HG03159 (cell line): ENCODE measurements at regions not wholly inside any gene's neighbourhood (a gene's known extent, or its start where the extent isn't known, plus 50 kb on each side); places are given as distances from the start of the nearest gene placed in this dataset.

Experiments used
- ATAC-seq: cut with Tn5 transposase; IDR thresholded peaks from one replicate; pipeline ENCODE4 v1.9.1; 2021; ENCODE audit warnings: mild to moderate bottlenecking, moderate library complexity; ENCODE audit not compliant: unreplicated experiment

DNA sequence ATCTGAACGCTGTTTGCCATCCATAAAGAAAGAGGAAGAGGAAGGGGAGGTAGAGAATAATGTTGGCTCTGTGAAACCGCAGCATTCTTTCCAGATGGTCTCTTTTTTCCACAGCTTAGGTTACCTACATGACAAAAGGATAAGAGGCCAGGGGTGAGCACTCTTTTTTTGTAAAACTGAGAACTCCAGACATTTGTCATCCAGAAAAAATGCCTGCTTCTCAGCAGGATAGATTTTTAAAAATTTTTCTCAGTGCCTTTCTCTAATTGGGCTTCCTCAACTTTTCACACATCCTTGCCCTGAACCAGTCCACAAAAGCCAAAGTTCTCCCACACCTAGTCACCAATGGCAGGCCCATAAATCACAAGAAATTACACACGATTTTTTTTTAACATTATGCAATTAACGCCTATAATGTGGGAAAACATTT lies 158.1 kb upstream of the TENM3 start:
- ATAC-seq, result no peak

DNA sequence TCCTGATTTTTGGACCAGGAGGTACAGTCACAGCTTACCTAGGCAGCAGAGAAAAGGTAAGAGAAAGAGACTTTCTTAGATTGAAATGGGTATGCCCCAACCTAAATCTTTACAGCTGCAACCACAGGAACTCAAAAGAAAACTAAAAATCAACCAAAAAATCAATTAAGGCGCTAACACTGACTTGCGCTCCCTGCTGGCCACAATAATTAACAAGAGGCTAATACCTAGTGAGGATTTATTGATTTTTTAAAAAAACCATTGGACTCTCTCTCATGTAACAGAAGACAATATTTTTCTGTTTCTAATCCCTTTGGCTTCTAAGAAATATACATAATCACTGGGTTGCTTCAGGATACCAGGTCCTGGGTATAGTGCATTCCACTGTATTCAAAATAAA lies 153.9 kb upstream of the TENM3 start:
- ATAC-seq, result no peak

DNA sequence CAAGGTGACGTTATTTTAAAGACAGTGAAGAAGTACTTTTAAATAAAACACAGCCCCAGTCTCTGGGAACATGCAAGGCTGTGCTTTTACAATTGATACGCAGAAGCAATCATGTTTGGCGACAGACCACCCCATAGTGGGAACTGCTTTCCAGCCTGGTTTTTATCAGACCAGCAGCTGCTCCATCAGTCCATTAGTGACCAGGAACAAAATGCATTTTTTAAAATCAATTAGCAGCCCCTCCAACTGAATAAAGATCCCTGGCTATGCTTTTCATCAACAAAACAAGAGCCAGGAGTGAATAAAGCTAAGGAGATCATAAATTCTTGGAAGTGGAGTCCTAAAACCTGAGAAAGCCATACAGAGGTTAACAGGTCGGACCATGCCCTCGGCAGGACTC lies 153.0 kb upstream of the TENM3 start:
- no peak for ATAC-seq

DNA sequence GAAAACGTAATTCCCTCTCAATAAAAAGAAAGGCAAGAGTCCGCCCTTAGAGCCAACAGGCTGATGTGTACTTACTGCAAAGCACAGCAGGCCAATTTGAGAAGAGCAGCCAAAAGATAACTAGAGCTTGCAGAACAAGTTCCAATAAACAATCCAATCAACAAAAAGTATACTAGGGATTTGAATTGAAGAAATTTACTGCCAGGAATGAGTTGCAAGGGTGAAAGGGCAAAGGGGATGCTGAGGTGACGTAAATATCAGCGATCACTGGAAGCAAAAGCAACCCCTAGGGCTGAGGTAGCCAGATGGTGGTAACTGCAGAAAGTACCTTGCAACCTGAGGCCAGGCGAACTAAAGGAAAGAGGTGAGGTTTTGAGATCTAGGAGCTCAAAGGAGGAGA lies 152.1 kb upstream of the TENM3 start:
- no peak for ATAC-seq

DNA sequence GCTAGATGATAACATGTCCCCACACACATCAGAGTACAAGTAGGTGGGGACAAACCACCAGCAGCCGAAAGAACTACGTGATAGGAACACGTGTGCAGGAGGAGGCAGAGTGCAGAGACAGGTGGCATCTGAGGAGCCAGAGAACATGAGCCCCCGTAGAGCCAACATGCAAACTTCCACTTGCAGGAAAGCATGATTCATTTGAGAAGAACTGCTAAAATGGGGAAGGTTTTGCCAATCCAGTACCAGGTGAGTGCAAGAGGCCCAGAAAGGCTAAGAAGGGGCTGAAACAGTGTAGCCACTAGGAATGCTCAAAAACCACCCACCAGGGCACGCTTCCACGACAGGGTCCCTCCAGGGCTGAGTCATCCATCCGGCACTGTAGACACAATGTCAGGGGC lies 149.8 kb upstream of the TENM3 start:
- no peak for ATAC-seq

DNA sequence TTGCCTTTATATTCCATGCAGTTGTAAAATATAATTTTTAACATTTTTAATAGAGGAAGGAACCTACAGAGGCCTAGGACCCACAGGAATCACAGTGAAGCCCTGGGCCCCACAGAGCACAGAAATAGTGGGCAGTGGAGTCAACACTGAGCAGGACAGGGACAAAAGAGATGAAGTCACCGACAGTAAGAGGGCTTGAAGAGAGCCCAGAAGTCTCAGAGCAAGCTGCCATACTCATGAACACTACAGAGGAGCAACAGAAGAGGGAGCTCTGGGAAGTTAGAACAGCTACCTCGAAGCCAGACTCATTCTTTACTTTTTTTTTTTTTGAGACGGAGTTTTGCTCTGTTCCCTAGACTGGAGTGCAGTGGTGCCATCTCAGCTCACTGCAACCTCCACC lies 149.3 kb upstream of the TENM3 start:
- no peak for ATAC-seq

DNA sequence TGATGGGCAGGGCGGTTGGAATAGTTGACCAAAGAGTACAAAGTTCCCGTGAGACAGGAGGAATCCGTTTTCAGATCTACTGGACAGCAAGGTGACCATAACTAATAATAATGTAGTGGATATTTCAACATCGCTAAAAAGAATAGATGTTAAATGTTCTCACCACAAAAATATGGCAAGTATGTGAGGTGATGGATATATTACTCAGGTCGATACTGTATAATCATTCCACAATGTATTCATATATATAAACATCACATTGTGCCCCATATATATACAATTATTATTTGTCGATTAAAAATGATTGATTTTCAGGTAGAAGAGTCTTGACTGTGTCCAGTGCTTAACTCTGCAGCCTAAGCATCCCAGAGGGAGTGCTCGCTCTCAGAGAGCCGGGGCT lies 141.6 kb upstream of the TENM3 start:
- ATAC-seq, result no peak

DNA sequence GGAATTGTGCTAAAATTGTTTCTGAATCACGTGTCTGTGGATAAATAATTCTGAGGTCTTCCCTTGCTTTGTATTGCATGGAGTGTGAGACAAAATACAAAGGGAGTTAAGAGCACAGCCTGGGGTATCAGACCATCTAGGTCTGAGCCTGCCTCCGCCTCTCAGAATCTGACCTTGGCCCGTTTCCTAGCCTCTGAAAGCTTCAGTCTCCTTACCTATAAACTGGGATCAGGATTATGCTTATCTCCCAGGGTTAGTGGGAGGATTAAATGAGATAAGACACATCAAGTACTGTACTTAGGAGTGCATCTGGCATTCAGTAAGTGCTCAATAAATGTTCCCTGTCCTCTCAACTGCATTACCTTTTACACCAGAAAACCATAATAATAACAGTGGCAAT lies 140.6 kb upstream of the TENM3 start:
- no peak for ATAC-seq

DNA sequence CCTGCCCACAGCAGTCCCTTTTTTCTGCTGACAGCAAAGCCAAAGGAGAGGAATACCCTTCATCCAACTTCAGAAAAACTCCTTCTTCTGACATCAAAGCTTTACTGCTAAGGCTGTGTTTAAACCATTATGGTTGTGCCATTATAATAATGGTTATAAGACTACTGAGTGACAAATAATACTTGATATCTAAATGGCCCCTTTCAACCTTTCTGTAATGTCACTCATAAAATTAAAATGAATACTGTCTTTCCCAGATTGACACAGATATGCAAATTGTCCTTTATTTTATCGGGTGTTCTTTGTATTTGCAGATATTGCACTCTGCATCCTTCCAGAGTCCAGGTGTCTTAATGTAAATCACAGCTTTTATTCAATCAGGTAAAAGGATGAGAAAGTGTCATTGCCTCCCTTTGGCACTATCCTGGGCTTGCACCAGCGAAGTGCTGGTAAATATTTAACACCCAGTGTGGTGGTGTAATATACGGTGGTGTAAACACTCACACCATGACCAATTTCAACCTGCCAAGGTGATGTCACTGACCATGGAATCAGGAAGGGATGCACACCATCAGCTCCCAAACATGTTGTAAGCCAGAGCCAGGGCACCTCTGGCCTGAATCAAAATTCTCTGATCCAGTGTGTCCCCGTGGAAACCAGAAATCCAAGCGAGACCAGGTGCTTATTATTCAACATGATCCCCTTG lies 139.4 kb upstream of the TENM3 start:
- no peak for ATAC-seq

DNA sequence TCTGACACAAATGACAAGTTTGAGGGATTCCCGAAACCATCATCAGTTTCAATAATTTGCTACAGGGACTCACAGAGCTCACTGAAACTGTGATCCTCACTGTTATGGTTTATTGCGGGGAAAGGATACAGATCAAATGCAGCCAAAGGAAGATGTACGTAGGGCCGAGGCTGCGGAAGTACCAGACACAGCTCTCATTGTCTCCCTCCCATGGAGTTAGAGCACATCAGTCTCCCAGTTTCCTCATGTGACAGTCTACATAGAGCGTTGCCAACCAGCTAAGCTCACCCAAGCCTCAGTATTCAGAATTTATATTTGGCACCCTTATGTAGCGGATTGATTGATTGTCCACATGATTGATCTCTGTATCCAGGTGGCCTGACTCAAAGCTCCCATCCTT lies 137.8 kb upstream of the TENM3 start:
- ATAC-seq, result no peak

DNA sequence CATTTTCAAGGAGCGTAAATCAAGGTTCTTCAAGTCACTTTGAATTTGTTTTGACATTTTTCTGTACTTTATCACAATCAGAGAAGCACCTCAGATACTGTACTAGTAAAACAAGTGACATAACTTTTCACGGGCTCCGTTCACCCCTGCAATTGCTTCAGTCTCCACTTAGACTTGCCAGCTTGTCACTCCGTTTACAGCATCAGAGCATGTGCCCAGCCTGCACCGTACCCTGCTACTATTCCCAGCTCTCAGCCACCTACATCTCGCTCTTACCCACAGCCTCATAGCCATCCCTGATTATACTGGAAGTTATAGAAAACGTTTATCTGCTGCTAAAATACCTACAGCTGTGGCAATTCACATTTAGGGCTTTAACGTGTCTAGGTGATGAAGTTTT lies 135.3 kb upstream of the TENM3 start:
- no peak for ATAC-seq

DNA sequence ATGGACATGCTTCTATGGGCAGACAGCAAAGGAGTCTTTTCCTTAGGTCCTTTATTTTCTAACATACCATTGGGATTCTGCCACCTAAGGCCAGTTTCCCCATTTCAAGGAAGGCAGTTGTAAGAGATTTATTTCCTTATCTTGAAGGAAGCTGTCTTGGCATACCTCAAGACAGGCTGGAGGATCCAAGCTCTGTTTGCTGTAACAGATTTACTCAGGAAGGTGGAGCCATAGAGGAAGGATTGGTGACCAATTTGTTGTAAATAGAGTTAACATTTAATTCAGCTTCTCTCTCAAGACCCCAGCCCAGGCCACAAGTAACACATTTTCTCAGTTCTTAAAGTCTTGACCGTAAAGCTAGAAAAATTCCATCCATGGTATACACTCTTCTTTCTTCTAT lies 131.6 kb upstream of the TENM3 start:
- no peak for ATAC-seq

DNA sequence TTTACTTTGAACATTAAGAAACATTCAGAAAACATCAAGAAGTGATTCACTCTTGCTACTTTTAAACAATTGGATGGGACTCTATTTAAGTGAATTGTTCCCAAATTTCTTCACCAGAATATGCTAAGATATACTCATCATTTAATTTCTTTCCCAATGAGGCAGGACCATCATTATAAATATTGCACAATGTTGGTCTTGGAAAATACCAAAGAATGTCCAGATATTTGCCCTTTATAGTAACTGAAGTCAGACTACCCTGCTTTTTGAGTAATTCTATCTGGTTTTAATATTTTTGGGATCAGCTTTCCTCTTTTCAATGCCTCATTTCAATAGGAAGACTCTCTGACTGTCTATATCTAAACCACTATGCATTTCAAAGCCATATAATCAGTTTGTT lies 129.4 kb upstream of the TENM3 start:
- no peak for ATAC-seq

DNA sequence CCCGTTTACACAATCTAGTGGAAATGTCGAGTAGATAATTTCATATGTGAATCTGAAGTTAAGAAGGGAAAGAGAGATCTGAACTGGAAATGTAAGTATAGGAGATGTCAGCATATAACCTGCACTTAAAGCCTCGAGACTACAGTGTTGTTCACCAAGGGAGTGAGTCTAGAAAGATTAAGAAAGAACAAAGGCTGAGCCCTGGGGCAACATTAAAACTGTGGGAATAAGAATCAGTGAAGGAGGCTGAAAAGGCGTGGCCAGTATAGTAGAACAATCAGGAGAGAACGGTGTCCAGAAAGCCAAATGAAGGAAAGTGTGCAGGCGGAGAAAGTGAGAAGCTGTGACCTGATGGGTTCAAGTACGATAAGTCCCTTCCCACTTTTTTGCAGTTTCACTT lies 118.8 kb upstream of the TENM3 start:
- no peak for ATAC-seq

DNA sequence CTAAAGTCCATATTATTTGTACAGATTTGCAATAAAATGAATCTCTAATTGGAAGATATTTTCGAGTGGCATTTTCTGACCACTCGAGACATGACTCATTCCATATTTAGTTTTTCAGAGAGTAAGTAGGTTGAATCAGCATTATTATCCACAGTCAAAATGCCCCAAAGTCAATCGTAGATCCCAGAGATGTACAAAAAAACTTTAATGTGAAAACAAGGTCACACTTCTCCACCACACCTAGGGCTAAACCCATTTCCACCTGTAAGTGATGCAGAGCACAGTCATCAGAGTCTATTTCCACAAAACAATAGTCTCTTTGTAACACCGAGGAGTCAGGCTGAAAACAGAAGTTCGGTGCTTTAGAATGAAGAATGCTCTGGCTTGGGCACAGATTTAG lies 117.1 kb upstream of the TENM3 start:
- ATAC-seq, result no peak

DNA sequence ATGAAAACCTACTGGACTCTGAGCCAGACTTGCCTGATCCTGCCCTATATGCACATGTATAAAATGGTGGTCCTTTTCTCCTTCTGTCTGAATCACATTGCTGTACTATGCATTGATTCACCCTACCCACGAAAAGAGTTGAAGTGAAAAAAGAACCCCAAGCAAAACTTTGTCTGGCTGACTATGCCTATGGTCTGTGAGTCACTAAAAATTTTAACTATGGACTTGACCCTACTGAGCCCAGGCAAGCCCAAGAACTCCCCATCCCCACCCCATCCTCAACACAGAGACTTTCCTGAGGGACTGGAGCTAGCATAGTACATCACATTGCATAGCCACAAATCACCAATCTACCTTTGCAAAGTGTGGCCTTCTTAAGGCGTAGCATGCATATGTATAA lies 116.6 kb upstream of the TENM3 start:
- ATAC-seq, result no peak

DNA sequence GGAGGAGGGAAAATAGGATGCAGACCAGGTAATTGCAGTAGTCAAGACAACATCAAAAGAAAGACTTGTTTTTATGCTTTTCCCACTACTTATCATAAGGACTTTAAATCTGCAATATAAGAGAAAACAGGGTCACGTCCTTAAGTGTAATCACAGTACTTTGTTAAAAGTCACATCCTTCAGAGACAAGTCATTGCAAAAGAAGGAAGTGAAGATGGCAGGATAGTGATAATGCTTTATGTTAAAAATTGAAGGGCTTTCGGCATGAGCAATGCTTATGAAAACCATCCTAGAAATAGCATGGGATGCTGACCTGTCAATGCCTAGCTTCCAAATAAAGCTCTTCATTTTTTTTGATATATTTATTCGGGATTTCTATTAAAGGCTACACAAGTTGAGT lies 110.2 kb upstream of the TENM3 start:
- ATAC-seq, result no peak

DNA sequence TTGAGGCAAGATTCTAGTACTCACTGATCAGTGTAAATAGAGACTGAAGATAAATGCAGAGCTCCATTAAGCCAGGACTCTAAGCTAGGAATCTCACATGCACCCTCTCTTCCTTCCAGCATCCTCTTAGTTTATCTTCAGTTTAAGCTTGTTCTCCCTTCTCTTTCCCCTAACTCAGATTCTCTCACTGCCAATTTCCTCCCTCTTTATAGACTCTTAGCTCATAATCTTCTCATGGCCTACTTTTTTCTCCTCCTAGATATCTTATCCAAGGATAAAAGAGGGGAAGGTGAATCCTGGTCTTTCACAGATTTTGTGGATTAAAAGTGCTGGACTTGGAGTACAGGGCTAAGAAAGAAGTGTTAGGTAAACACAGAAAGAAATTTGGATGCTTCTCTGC lies 108.9 kb upstream of the TENM3 start:
- ATAC-seq, result no peak

DNA sequence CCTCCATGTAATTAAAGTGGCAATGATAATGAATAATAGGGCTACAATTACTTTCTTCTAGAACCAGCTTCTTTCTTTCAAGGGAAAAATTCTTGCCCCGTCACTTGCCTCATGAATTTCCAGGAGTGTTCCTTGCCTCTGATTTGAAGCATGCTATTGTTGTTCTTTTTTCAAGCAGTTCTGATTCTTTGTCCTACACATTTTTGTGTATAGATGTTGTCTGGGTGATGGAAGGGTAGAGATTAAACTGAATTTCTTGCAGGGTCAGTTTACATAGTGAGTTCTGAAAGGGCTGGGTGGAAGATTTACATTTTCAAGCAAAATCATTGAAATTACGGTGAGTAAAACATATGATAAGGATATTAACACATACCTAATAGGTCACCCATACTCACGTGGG lies 107.0 kb upstream of the TENM3 start:
- no peak for ATAC-seq

DNA sequence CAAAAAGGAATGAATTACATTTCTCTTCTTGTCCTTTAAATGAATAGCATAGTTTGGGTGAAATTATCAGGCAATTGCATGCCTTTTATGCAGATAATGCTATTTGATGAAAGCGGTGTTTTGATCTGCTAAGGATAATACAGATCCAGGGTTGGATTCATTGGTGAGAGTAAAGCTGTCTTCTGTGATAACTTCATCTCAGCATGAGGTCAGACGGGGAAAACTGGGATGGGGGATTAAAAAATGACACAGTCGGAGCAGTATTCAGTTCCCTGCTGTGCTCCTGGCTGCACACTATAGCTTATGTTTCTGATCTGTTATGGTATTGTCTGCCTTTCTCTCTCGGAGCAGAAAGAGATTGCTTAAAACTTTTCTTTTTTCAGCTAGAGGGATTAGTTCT lies 105.9 kb upstream of the TENM3 start:
- no peak for ATAC-seq

DNA sequence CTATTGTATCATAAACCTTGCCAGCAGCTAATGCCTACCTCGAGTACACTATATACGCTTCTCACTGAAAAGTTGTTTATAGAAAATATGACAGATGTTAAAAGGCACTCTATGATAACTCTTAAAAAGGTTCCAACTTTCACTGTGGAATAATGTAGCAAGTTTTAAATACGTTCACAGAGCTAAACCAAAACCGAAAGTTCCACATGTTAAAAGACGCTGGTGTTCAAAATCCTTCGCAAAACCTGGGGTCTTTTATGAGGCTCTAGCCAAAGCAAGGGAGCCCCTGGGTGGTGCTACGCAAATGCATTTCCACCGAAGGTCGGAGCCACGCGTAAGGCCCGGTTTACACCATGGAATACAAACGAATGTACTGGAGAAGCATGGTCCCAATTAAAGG lies 103.7 kb upstream of the TENM3 start:
- no peak for ATAC-seq

DNA sequence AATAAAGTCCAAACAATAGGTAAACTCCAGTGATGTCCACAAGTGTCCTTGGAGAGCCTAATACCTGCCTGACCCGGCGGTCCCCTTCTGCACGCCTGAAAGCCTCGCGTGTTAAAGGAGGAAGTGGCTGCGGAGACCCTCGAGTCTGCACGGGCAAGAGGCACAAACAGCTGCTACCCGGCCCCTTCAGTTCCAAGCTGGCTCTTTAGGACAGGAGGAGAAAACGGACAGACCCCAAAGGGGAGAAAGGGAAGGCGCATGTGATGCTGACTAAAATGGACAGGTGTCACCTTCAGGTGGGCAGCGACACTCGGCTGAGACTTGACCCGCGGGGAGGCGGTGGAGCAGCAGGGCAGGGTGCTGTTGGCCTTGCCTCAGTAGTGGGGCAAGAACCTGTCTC lies 102.7 kb upstream of the TENM3 start:
- no peak for ATAC-seq

DNA sequence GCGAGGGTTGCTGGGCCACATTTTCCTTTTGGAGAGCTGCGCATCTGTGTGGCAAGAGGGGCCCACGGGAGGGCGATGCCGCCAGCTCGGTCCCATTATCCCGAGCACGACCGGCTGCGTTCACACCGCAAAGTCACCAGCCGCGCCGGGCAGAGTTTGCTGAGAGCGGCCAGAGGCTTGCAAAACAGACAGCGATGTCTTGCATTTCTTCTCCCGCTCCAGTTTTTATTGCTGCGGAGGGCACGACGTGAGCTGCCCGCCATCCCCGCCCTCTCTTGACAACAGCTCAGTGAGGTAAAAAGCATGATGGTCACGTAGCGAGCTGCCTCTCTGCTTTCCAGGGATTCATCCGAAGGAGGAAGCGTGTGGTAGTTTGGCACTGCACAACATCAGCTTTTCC lies 102.1 kb upstream of the TENM3 start:
- no peak for ATAC-seq
